Activated naive CD4-positive, alpha-beta T cell treated with anti-CD3 and anti-CD28 coated beads, Interleukin-2, amount 10 ng/mL, durations not matched to agents 7 days and 5 days (primary cell): ENCODE measurements at regions not wholly inside any gene's neighbourhood (a gene's known extent, or its start where the extent isn't known, plus 50 kb on each side); places are given as distances from the start of the nearest gene placed in this dataset.
"Not testable (repeated sequence)": the region's sequence is repeated elsewhere in the genome, so short reads cannot be mapped to it uniquely, and the experiment has no call there.

Source experiments
- CTCF ChIA-PET: fragments of 350-600 bp; sonication (Branson Sonifier 250); formaldehyde crosslinking; loops from one replicate; lab custom pipeline; 2021; ENCODE audit warnings: antibody characterized with exemption; lab: Charles Lee
- DNase-seq: peaks from one replicate; pipeline ENCODE4 v3.0.0-alpha.2; 2020
- H3K27ac Mint-ChIP-seq: one replicate; pipeline ENCODE4 v1.8.0; 2021; ENCODE audit warnings: mild to moderate bottlenecking, moderate library complexity, mixed read lengths
- H3K27me3 Mint-ChIP-seq: one replicate; pipeline ENCODE4 v1.8.0; 2021; ENCODE audit warnings: mild to moderate bottlenecking, mixed read lengths
- H3K36me3 Mint-ChIP-seq: one replicate; pipeline ENCODE4 v1.8.0; 2021; ENCODE audit warnings: mixed read lengths
- H3K4me1 Mint-ChIP-seq: one replicate; pipeline ENCODE4 v1.8.0; 2021; ENCODE audit warnings: mixed read lengths
- H3K4me3 Mint-ChIP-seq: one replicate; pipeline ENCODE4 v1.8.0; 2021; ENCODE audit warnings: mild to moderate bottlenecking, moderate library complexity, mixed read lengths
- H3K9me3 Mint-ChIP-seq: one replicate; pipeline ENCODE4 v1.8.0; 2021; ENCODE audit warnings: mixed read lengths

DNA sequence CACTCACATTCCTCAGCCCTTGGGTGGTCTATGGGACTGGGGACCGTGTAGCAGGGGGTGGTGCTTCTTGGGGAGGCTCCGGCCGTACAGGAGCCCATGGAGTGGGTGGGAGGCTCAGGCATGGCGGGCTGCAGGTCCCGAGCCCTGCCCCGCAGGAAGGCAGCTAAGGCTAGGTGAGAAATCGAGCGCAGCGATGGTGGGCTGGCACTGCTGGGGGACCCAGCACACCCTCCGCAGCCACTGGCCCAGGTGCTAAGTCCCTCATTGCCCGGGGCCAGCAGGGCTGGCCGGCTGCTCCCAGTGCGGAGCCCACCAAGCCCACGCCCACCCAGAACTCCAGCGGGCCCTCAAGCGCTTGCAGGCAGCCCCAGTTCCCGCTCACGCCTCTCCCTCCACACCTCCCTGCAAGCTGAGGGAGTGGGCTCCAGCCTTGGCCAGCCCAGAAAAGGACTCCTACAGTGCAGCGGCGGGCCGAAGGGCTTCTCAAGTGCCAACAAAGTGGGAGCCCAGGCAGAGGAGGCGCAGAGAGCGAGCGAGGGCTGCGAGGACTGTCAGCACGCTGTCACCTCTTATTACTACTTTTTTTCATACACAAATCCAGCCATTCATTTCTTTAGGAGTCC lies 613.3 kb upstream of the LUZP2 start:
- DNase-seq, H3K27ac Mint-ChIP-seq, H3K4me1 Mint-ChIP-seq, H3K27me3 Mint-ChIP-seq, H3K4me3 Mint-ChIP-seq, H3K36me3 Mint-ChIP-seq, CTCF ChIA-PET: not testable (repeated sequence)
- H3K9me3 Mint-ChIP-seq, result peaks cover 20% of the 10 kb centered on the region

GRCh38 chr11:23884341-23884740 lies 612.5 kb upstream of the LUZP2 start:
- DNase-seq, result no peak
- H3K36me3 Mint-ChIP-seq, result no peaks in the 10 kb centered on the region
- H3K27ac Mint-ChIP-seq, result no peak overlapping the region
- H3K4me1 Mint-ChIP-seq, result no peaks in the 10 kb centered on the region
- peaks cover 20% of the 10 kb centered on the region for H3K9me3 Mint-ChIP-seq
- H3K4me3 Mint-ChIP-seq, result no peak overlapping the region
- no peaks in the 10 kb centered on the region for H3K27me3 Mint-ChIP-seq
- CTCF ChIA-PET, result no interaction called here

DNA sequence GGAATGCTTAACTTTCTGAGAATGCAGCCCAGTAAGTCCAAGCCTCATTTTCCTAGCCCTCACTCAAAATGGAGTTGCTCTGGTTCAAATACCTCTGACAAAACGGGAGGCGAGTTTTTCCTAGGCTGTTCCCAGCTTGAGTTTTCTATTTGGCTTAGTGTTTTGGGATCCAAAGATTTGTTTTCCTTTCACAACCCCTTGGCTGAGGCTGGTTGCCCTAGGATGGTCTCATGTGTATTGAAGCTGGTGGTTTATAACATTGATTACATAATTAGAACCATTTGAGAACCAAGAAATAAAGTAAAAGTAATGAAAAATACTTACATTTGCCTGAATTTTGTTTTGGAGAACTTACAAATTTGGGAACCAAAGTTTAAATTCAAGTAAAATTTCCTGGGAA lies 611.1 kb upstream of the LUZP2 start:
- Mint-ChIP-seq H3K4me1 (no peaks in the 10 kb centered on the region), H3K36me3 (no peaks in the 10 kb centered on the region), H3K27me3 (no peaks in the 10 kb centered on the region), H3K4me3 (no peak overlapping the region), H3K9me3 (peaks cover 18% of the 10 kb centered on the region), H3K27ac (no peak overlapping the region)
- no peak for DNase-seq
- CTCF ChIA-PET, result no interaction called here

- H3K4me3 Mint-ChIP-seq, H3K4me1 Mint-ChIP-seq, H3K27me3 Mint-ChIP-seq, H3K27ac Mint-ChIP-seq, CTCF ChIA-PET, DNase-seq, H3K36me3 Mint-ChIP-seq: not testable (repeated sequence)
- peaks cover 24% of the 10 kb centered on the region for H3K9me3 Mint-ChIP-seq
These were observed 609.7 kb upstream of the LUZP2 start for GRCh38 chr11:23887122-23887521.

GRCh38 chr11:23893126-23893525 lies 603.7 kb upstream of the LUZP2 start:
- Mint-ChIP-seq H3K27ac (no peak overlapping the region), H3K9me3 (peaks cover 10% of the 10 kb centered on the region), H3K36me3 (no peaks in the 10 kb centered on the region), H3K27me3 (no peaks in the 10 kb centered on the region), H3K4me1 (no peaks in the 10 kb centered on the region), H3K4me3 (no peak overlapping the region)
- CTCF ChIA-PET, result no interaction called here
- no peak for DNase-seq

GRCh38 chr11:23897453-23898286 lies 599.2 kb upstream of the LUZP2 start:
- Mint-ChIP-seq H3K4me3 (no peak overlapping the region), H3K9me3 (peaks cover 3% of the 10 kb centered on the region), H3K36me3 (no peaks in the 10 kb centered on the region), H3K27me3 (no peaks in the 10 kb centered on the region), H3K4me1 (no peaks in the 10 kb centered on the region), H3K27ac (no peak overlapping the region)
- no peak for DNase-seq
- CTCF ChIA-PET, result no interaction called here

DNA sequence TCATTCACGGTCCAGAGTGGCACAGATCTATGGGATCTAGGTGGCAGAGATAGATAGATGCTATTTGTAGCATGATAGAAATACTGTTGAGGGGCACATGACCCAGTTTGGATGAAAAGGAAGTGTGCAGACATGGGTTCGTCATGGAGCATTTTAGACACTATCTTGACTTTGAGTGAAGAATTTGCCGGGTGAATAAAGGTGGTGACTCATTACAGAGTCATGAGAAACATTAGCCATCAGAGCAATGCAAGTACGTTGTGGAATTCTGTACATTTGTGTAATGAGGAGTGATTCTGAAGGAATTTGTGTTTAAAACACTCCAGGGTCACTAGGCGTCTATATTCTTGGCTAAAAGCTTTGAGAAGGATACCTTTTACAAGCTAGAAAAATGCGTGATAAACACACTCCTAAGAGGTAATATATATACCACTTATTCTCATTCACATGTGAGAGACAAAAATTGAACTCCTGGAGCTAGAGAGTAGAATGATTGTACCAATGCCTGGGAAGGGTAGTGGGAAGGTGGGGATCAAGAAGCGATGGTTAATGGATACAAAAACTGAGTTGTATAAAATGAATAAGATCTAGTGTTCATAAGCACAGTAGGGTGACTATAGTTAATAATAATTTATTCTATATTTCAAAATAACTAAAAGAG lies 593.7 kb upstream of the LUZP2 start:
- Mint-ChIP-seq H3K27ac (no peak overlapping the region), H3K27me3 (no peaks in the 10 kb centered on the region), H3K4me1 (no peaks in the 10 kb centered on the region), H3K4me3 (no peak overlapping the region), H3K36me3 (no peaks in the 10 kb centered on the region), H3K9me3 (peaks cover 9% of the 10 kb centered on the region)
- DNase-seq, result no peak
- CTCF ChIA-PET, result no interaction called here

GRCh38 chr11:23919455-23919854 lies 577.4 kb upstream of the LUZP2 start:
- no peak overlapping the region for H3K27ac Mint-ChIP-seq
- H3K4me3 Mint-ChIP-seq, result no peak overlapping the region
- no peak for DNase-seq
- peaks cover 14% of the 10 kb centered on the region for H3K9me3 Mint-ChIP-seq
- H3K4me1 Mint-ChIP-seq, result no peaks in the 10 kb centered on the region
- CTCF ChIA-PET, result no interaction called here
- H3K27me3 Mint-ChIP-seq, result no peaks in the 10 kb centered on the region
- no peaks in the 10 kb centered on the region for H3K36me3 Mint-ChIP-seq

- Mint-ChIP-seq H3K4me3 (no peak overlapping the region), H3K27ac (no peak overlapping the region), H3K36me3 (no peaks in the 10 kb centered on the region), H3K4me1 (no peaks in the 10 kb centered on the region), H3K9me3 (peaks cover 14% of the 10 kb centered on the region), H3K27me3 (no peaks in the 10 kb centered on the region)
- no peak for DNase-seq
- CTCF ChIA-PET, result no interaction called here
These were observed 573.5 kb upstream of the LUZP2 start for GRCh38 chr11:23923357-23923756.

- peaks cover 14% of the 10 kb centered on the region for H3K9me3 Mint-ChIP-seq
- H3K4me3 Mint-ChIP-seq, result no peak overlapping the region
- no peaks in the 10 kb centered on the region for H3K4me1 Mint-ChIP-seq
- CTCF ChIA-PET, result no interaction called here
- H3K27ac Mint-ChIP-seq, result no peak overlapping the region
- no peaks in the 10 kb centered on the region for H3K36me3 Mint-ChIP-seq
- H3K27me3 Mint-ChIP-seq, result no peaks in the 10 kb centered on the region
- DNase-seq, result no peak
These were observed 572.6 kb upstream of the LUZP2 start for GRCh38 chr11:23924226-23924625.

- CTCF ChIA-PET, result no interaction called here
- H3K27me3 Mint-ChIP-seq, result no peaks in the 10 kb centered on the region
- no peak for DNase-seq
- no peaks in the 10 kb centered on the region for H3K36me3 Mint-ChIP-seq
- H3K27ac Mint-ChIP-seq, result no peak overlapping the region
- no peak overlapping the region for H3K4me3 Mint-ChIP-seq
- H3K9me3 Mint-ChIP-seq, result peaks cover 4% of the 10 kb centered on the region
- H3K4me1 Mint-ChIP-seq, result no peaks in the 10 kb centered on the region
These were observed 565.4 kb upstream of the LUZP2 start for GRCh38 chr11:23931443-23931842.

GRCh38 chr11:23932485-23932898 lies 564.4 kb upstream of the LUZP2 start:
- Mint-ChIP-seq H3K4me1 (no peaks in the 10 kb centered on the region), H3K27ac (no peak overlapping the region), H3K36me3 (no peaks in the 10 kb centered on the region), H3K9me3 (peaks cover 4% of the 10 kb centered on the region), H3K4me3 (no peak overlapping the region), H3K27me3 (no peaks in the 10 kb centered on the region)
- no peak for DNase-seq
- CTCF ChIA-PET, result no interaction called here

- Mint-ChIP-seq H3K9me3 (peaks cover 4% of the 10 kb centered on the region), H3K4me3 (no peak overlapping the region), H3K27me3 (no peaks in the 10 kb centered on the region), H3K27ac (no peak overlapping the region), H3K4me1 (no peaks in the 10 kb centered on the region), H3K36me3 (no peaks in the 10 kb centered on the region)
- no peak for DNase-seq
- CTCF ChIA-PET, result no interaction called here
These were observed 563.1 kb upstream of the LUZP2 start for GRCh38 chr11:23933721-23934120.

GRCh38 chr11:23934671-23935270 lies 562.1 kb upstream of the LUZP2 start:
- CTCF ChIA-PET, DNase-seq, H3K27me3 Mint-ChIP-seq, H3K27ac Mint-ChIP-seq, H3K4me1 Mint-ChIP-seq, H3K36me3 Mint-ChIP-seq, H3K4me3 Mint-ChIP-seq: not testable (repeated sequence)
- peaks cover 11% of the 10 kb centered on the region for H3K9me3 Mint-ChIP-seq
